ENCODE measurements at regions not wholly inside any gene's neighbourhood (a gene's known extent, or its start where the extent isn't known, plus 50 kb on each side); places are given as distances from the start of the nearest gene placed in this dataset.

- intact Hi-C loops (cut with DNase I), result no loop called here
- no peak for DNase-seq (ENCODE audit: low spot score)
Measured at GRCh38 chr10:125555743-125556142, 127.2 kb downstream of the TEX36 start.

GRCh38 chr10:125555267-125555666, 127.7 kb downstream of the TEX36 start:
- intact Hi-C loops (cut with DNase I), result no loop called here
- no peak for DNase-seq (ENCODE audit: low spot score)

- no peak for DNase-seq (ENCODE audit: low spot score)
- intact Hi-C loops (cut with DNase I), result no loop called here
Measured at GRCh38 chr10:125554753-125555152, 128.2 kb downstream of the TEX36 start.

GRCh38 chr10:125554016-125554703, 128.8 kb downstream of the TEX36 start:
- intact Hi-C loops (cut with DNase I), result no loop called here
- no peak for DNase-seq (ENCODE audit: low spot score)

- DNase-seq (ENCODE audit: low spot score), result no peak
- intact Hi-C loops (cut with DNase I), result no loop called here
Measured at GRCh38 chr10:125553091-125553490, 129.9 kb downstream of the TEX36 start.

- intact Hi-C loops (cut with DNase I), result no loop called here
- DNase-seq (ENCODE audit: low spot score), result no peak
Measured at GRCh38 chr10:125551247-125551646, 131.7 kb downstream of the TEX36 start.

GRCh38 chr10:125550362-125550761, 132.6 kb downstream of the TEX36 start:
- no peak for DNase-seq (ENCODE audit: low spot score)
- intact Hi-C loops (cut with DNase I), result no loop called here

GRCh38 chr10:125549653-125550052, 133.3 kb downstream of the TEX36 start:
- DNase-seq (ENCODE audit: low spot score), result no peak
- intact Hi-C loops (cut with DNase I), result no loop called here

GRCh38 chr10:125548878-125549277, 134.1 kb downstream of the TEX36 start:
- intact Hi-C loops (cut with DNase I), result no loop called here
- no peak for DNase-seq (ENCODE audit: low spot score)

- intact Hi-C loops (cut with DNase I), result no loop called here
- DNase-seq (ENCODE audit: low spot score), result no peak
Measured at GRCh38 chr10:125548356-125548755, 134.6 kb downstream of the TEX36 start.

GRCh38 chr10:125547010-125547650, 135.8 kb downstream of the TEX36 start:
- no peak for DNase-seq (ENCODE audit: low spot score)
- intact Hi-C loops (cut with DNase I), result no loop called here

- intact Hi-C loops (cut with DNase I), result loop anchor here in 1 of 2 donors (5.0 kb wide), 1 partner anchor 1326 kb away; no protein-coding TSS in a partner anchor
- DNase-seq (ENCODE audit: low spot score), result no peak
Measured at GRCh38 chr10:125543796-125544195, 139.2 kb downstream of the TEX36 start.

- intact Hi-C loops (cut with DNase I), result no loop called here
- no peak for DNase-seq (ENCODE audit: low spot score)
Measured at GRCh38 chr10:125538947-125539731, 143.8 kb downstream of the TEX36 start.

- no peak for DNase-seq (ENCODE audit: low spot score)
- intact Hi-C loops (cut with DNase I), result no loop called here
Measured at GRCh38 chr10:125536236-125536635, 146.7 kb downstream of the TEX36 start.

- intact Hi-C loops (cut with DNase I), result no loop called here
- no peak for DNase-seq (ENCODE audit: low spot score)
Measured at GRCh38 chr10:125535559-125535958, 147.4 kb downstream of the TEX36 start.

- intact Hi-C loops (cut with DNase I), result no loop called here
- DNase-seq (ENCODE audit: low spot score), result no peak
Measured at GRCh38 chr10:125534515-125534914, 148.4 kb downstream of the TEX36 start.

- intact Hi-C loops (cut with DNase I), result no loop called here
- DNase-seq (ENCODE audit: low spot score), result no peak
Measured at GRCh38 chr10:125533866-125534265, 149.1 kb downstream of the TEX36 start.

GRCh38 chr10:125531465-125531864, 151.5 kb downstream of the TEX36 start:
- DNase-seq (ENCODE audit: low spot score), result no peak
- intact Hi-C loops (cut with DNase I), result no loop called here

- intact Hi-C loops (cut with DNase I), result no loop called here
- DNase-seq (ENCODE audit: low spot score), result no peak
Measured at GRCh38 chr10:125523347-125523746, 159.6 kb downstream of the TEX36 start.

Measured in posterior vena cava (tissue), 2 donors.